ENCODE measurements at regions not wholly inside any gene's neighbourhood (a gene's known extent, or its start where the extent isn't known, plus 50 kb on each side); places are given as distances from the start of the nearest gene placed in this dataset.

- TF ChIP-seq CTCF (IDR thresholded peaks at IDR 0.05; ENCODE audit: low read length): no peak
- no peak for TF ChIP-seq EZH2 (IDR thresholded peaks at IDR 0.05; ENCODE audit: borderline replicate concordance, low read length)
Measured at GRCh38 chr5:146986469-146986868, 107.9 kb upstream of the PPP2R2B start.

Measured in OCI-LY1 (cell line).